Parathyroid adenoma (tissue), 2 donors: ENCODE measurements at regions not wholly inside any gene's neighbourhood (a gene's known extent, or its start where the extent isn't known, plus 50 kb on each side); places are given as distances from the start of the nearest gene placed in this dataset.

Experiments used
- H2AFZ ChIP-seq: fragments of 300-600 bp; sonication (generic); one replicate; pipeline ENCODE4 v1.7.0; 2017; ENCODE audit warnings: antibody characterized with exemption, mild to moderate bottlenecking
- H3K27ac ChIP-seq: fragments of 300-600 bp; sonication (generic); one replicate; pipeline ENCODE4 v1.7.0; 2017
- H3K27me3 ChIP-seq: fragments of 300-600 bp; sonication (generic); one replicate; pipeline ENCODE4 v1.7.0; 2017; ENCODE audit warnings: low read length; ENCODE audit not compliant: control insufficient read depth, insufficient read depth
- H3K36me3 ChIP-seq: fragments of 300-600 bp; sonication (generic); one replicate; pipeline ENCODE4 v1.7.0; 2017; ENCODE audit warnings: low read length; ENCODE audit not compliant: control insufficient read depth, insufficient read depth
- H3K4me1 ChIP-seq: fragments of 300-600 bp; sonication (generic); one replicate; pipeline ENCODE4 v1.7.0; 2017; ENCODE audit warnings: control low read depth
- H3K4me2 ChIP-seq: fragments of 300-600 bp; sonication (generic); one replicate; pipeline ENCODE4 v1.7.0; 2017; ENCODE audit warnings: low read length
- H3K4me3 ChIP-seq: fragments of 300-600 bp; sonication (generic); one replicate; pipeline ENCODE4 v1.7.0; 2017; ENCODE audit warnings: low read depth, low read length
- H3K79me2 ChIP-seq: fragments of 300-600 bp; sonication (generic); one replicate; pipeline ENCODE4 v1.7.0; 2017; ENCODE audit warnings: control low read depth
- H3K9ac ChIP-seq: fragments of 300-600 bp; sonication (generic); one replicate; pipeline ENCODE4 v1.7.0; 2017; ENCODE audit warnings: mild to moderate bottlenecking
- H3K9me3 ChIP-seq: fragments of 300-600 bp; sonication (generic); one replicate; pipeline ENCODE4 v1.7.0; 2017; ENCODE audit warnings: low read length; ENCODE audit not compliant: control insufficient read depth
- CTCF ChIP-seq: fragments of 300-600 bp; sonication (generic); IDR thresholded peaks from one replicate; pipeline ENCODE4 v1.7.0; 2017; ENCODE audit warnings: antibody characterized with exemption, mild to moderate bottlenecking
- donor health status: primary hyperparathyroidism.

GRCh38 chr1:99407018-99407417 lies 142.7 kb downstream of the PLPPR4 start:
- H3K9me3 ChIP-seq: no peaks in the 10 kb centered on the region
- no peaks in the 10 kb centered on the region for H3K79me2 ChIP-seq
- TF ChIP-seq CTCF: no peak
- no peak overlapping the region for H3K9ac ChIP-seq
- H3K27me3 ChIP-seq: no peaks in the 10 kb centered on the region
- H3K36me3 ChIP-seq: no peaks in the 10 kb centered on the region
- H2AFZ ChIP-seq: no peak overlapping the region
- H3K4me1 ChIP-seq: no peaks in the 10 kb centered on the region
- no peak overlapping the region for H3K4me2 ChIP-seq
- no peak overlapping the region for H3K27ac ChIP-seq
- H3K4me3 ChIP-seq: no peak overlapping the region

DNA sequence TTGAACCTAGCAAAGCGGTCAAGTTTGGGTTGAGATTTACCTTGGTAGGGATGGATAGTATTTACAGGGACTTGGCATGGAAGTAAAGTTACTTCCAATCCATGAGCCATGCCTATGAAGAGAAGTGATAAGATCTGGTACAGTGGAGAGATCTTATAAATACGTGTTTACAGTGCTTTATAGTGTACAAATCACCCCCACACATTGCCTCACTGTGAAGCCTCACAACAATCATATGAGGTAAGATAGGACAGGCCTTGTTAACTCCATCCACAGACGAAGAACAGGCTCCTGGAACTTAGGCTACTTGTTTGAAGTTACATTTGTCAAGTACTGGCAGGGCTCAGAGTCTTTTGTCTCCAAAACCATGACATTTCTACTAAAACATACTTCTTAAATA lies 159.8 kb downstream of the PLPPR4 start:
- H3K27me3 ChIP-seq: no peaks in the 10 kb centered on the region

GRCh38 chr1:99429754-99430153 lies 165.5 kb downstream of the PLPPR4 start:
- Histone ChIP-seq H3K4me3 (no peak overlapping the region), H3K27me3 (no peaks in the 10 kb centered on the region), H3K27ac (no peak overlapping the region), H3K79me2 (no peaks in the 10 kb centered on the region), H3K4me1 (no peaks in the 10 kb centered on the region), H3K9me3 (no peaks in the 10 kb centered on the region), H3K36me3 (no peaks in the 10 kb centered on the region), H3K4me2 (no peak overlapping the region), H2AFZ (no peak overlapping the region), H3K9ac (no peak overlapping the region)
- no peak for TF ChIP-seq CTCF

More for the DNA sequence above, 159.8 kb downstream of the PLPPR4 start:
- no peak overlapping the region for H3K4me2 ChIP-seq
- no peaks in the 10 kb centered on the region for H3K79me2 ChIP-seq
- no peaks in the 10 kb centered on the region for H3K9me3 ChIP-seq
- no peak overlapping the region for H3K4me3 ChIP-seq
- no peak overlapping the region for H3K27ac ChIP-seq
- TF ChIP-seq CTCF: no peak
- H3K36me3 ChIP-seq: no peaks in the 10 kb centered on the region
- H3K9ac ChIP-seq: no peak overlapping the region
- H2AFZ ChIP-seq: no peak overlapping the region
- H3K4me1 ChIP-seq: no peaks in the 10 kb centered on the region

GRCh38 chr1:99438656-99439230 lies 174.5 kb downstream of the PLPPR4 start:
- no peak overlapping the region for H3K9ac ChIP-seq
- no peaks in the 10 kb centered on the region for H3K4me1 ChIP-seq
- no peaks in the 10 kb centered on the region for H3K9me3 ChIP-seq
- no peak overlapping the region for H3K27ac ChIP-seq
- H3K27me3 ChIP-seq: no peaks in the 10 kb centered on the region
- no peak overlapping the region for H2AFZ ChIP-seq
- H3K79me2 ChIP-seq: no peaks in the 10 kb centered on the region
- no peak for TF ChIP-seq CTCF
- no peaks in the 10 kb centered on the region for H3K36me3 ChIP-seq
- H3K4me2 ChIP-seq: no peak overlapping the region
- H3K4me3 ChIP-seq: no peak overlapping the region

- TF ChIP-seq CTCF: no peak
- Histone ChIP-seq H3K4me1 (no peaks in the 10 kb centered on the region), H3K4me2 (no peak overlapping the region), H3K27ac (no peak overlapping the region), H3K27me3 (no peaks in the 10 kb centered on the region), H3K4me3 (no peak overlapping the region), H3K9ac (no peak overlapping the region), H3K36me3 (no peaks in the 10 kb centered on the region), H2AFZ (no peak overlapping the region), H3K79me2 (no peaks in the 10 kb centered on the region), H3K9me3 (no peaks in the 10 kb centered on the region)
These were observed 175.3 kb downstream of the PLPPR4 start for GRCh38 chr1:99439433-99440075.
